Suprapubic skin (tissue), 4 donors: ENCODE measurements at regions not wholly inside any gene's neighbourhood (a gene's known extent, or its start where the extent isn't known, plus 50 kb on each side); places are given as distances from the start of the nearest gene placed in this dataset.

Experiments used
- DNase-seq, 2 donors: peaks; one replicate each; pipeline ENCODE4 v3.0.0-alpha.2; 2019; ENCODE audit warnings: low spot score in 2 of 2
- H3K27ac ChIP-seq: fragments of 200-600 bp; sonication (generic); one replicate; pipeline ENCODE4 v1.5.1; 2019
- H3K27me3 ChIP-seq: fragments of 200-600 bp; sonication (generic); one replicate; pipeline ENCODE4 v1.5.1; 2019
- H3K36me3 ChIP-seq: fragments of 200-600 bp; sonication (generic); one replicate; pipeline ENCODE4 v1.5.1; 2019
- H3K4me1 ChIP-seq: fragments of 200-600 bp; sonication (generic); one replicate; pipeline ENCODE4 v1.5.1; 2019
- H3K4me3 ChIP-seq: fragments of 200-600 bp; sonication (generic); one replicate; pipeline ENCODE4 v1.5.1; 2019; ENCODE audit warnings: mild to moderate bottlenecking
- H3K9me3 ChIP-seq: fragments of 200-600 bp; sonication (generic); one replicate; pipeline ENCODE4 v1.5.1; 2019
- EP300 ChIP-seq: sonication (generic); formaldehyde crosslinking; IDR thresholded peaks from one replicate; pipeline ENCODE4 v1.6.1; 2017; ENCODE audit warnings: antibody characterized with exemption
- POLR2A ChIP-seq, 2 donors: fragments of 450-650 bp; IDR thresholded peaks; one replicate each; pipeline ENCODE4 v1.6.1; 2017; ENCODE audit warnings: antibody characterized with exemption in 2 of 2, mild to moderate bottlenecking in 2 of 2, moderate library complexity in 2 of 2
- POLR2AphosphoS5 ChIP-seq, 3 donors: sonication (generic); formaldehyde crosslinking; IDR thresholded peaks; one replicate each; pipeline ENCODE4 v1.6.1; 2017; ENCODE audit warnings: antibody characterized with exemption in 3 of 3
- WGBS: methylation state at CpG from one replicate; pipeline ENCODE4 v1.1.5; 2018; 5-methylcytosine and 5-hydroxymethylcytosine counted together
- TF ChIP-seq, protein P1 (sequence below), 2 donors: fragments of 200-600 bp in 1 of 2; fragments of 450-650 bp in 1 of 2; sonication (generic) in 1 of 2; IDR thresholded peaks; one replicate each; pipeline ENCODE4 v1.5.1; 2016 to 2019; ENCODE audit warnings: antibody characterized with exemption in 2 of 2, mild to moderate bottlenecking in 1 of 2, moderate library complexity in 1 of 2

DNA sequence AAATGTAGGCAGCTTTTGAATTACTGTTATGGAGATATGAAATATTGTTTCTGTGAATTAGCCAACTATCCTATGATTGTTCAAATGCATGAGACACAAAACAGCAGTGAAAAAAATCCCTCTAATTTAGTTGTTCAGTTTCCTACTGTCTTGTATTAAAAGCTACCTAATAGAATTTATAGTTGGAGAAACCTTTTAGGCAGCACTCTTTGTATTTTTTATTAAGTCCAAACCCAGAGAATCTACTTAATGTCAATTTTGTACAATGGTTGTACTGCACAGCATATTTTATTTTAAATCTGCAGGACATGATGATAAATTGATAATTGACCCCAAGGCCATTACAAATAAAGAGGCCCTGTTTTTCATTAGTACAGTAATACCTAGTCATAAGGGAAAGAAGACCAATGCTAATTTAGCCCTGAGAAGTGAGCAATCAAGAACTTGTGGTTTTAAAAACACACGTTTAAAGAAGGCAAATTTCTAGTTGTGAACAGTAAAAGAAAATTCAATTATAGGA, 607.5 kb downstream of the ISL1 start:
- H3K4me1 ChIP-seq, result no peaks in the 10 kb centered on the region
- DNase-seq, result no peak
- 31% methylated on average over 1 of the region's 1 CpG for WGBS
- no peaks in the 10 kb centered on the region for H3K9me3 ChIP-seq
- H3K27ac ChIP-seq, result no peak overlapping the region
- no peaks in the 10 kb centered on the region for H3K36me3 ChIP-seq
- no peak for TF ChIP-seq POLR2A (IDR thresholded peaks at IDR 0.05)
- TF ChIP-seq, protein P1, sequence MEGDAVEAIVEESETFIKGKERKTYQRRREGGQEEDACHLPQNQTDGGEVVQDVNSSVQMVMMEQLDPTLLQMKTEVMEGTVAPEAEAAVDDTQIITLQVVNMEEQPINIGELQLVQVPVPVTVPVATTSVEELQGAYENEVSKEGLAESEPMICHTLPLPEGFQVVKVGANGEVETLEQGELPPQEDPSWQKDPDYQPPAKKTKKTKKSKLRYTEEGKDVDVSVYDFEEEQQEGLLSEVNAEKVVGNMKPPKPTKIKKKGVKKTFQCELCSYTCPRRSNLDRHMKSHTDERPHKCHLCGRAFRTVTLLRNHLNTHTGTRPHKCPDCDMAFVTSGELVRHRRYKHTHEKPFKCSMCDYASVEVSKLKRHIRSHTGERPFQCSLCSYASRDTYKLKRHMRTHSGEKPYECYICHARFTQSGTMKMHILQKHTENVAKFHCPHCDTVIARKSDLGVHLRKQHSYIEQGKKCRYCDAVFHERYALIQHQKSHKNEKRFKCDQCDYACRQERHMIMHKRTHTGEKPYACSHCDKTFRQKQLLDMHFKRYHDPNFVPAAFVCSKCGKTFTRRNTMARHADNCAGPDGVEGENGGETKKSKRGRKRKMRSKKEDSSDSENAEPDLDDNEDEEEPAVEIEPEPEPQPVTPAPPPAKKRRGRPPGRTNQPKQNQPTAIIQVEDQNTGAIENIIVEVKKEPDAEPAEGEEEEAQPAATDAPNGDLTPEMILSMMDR (IDR thresholded peaks at IDR 0.05), result no peak
- no peak for TF ChIP-seq EP300
- TF ChIP-seq POLR2AphosphoS5 (IDR thresholded peaks at IDR 0.05), result no peak
- H3K27me3 ChIP-seq, result no peaks in the 10 kb centered on the region
- no peak overlapping the region for H3K4me3 ChIP-seq

DNA sequence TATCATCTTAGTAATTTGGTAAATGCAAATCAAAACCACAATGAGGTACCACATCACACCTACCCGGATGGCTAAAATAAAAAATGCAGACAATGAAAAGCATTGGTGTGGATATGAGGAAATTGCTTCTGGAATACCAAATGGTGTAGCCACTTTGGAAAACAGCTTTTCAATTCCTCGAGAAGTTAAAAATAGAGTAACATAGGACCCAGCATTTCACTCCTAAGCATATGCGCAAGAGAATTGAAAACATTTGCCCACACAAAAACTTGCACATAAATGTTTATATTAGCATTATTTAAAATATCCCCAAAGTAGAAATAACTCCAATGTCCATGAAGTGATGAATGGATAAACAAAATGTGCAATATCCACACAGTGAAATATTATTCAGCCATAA, 608.7 kb downstream of the ISL1 start:
- no peaks in the 10 kb centered on the region for H3K9me3 ChIP-seq
- 87% methylated on average over 3 of the region's 3 CpGs for WGBS
- no peaks in the 10 kb centered on the region for H3K27me3 ChIP-seq
- TF ChIP-seq POLR2AphosphoS5 (IDR thresholded peaks at IDR 0.05) (no peak), POLR2A (IDR thresholded peaks at IDR 0.05) (no peak), EP300 (no peak)
- TF ChIP-seq, protein P1 (IDR thresholded peaks at IDR 0.05), result no peak
- no peak overlapping the region for H3K4me3 ChIP-seq
- H3K4me1 ChIP-seq, result no peaks in the 10 kb centered on the region
- no peak overlapping the region for H3K27ac ChIP-seq
- no peaks in the 10 kb centered on the region for H3K36me3 ChIP-seq
- no peak for DNase-seq

DNA sequence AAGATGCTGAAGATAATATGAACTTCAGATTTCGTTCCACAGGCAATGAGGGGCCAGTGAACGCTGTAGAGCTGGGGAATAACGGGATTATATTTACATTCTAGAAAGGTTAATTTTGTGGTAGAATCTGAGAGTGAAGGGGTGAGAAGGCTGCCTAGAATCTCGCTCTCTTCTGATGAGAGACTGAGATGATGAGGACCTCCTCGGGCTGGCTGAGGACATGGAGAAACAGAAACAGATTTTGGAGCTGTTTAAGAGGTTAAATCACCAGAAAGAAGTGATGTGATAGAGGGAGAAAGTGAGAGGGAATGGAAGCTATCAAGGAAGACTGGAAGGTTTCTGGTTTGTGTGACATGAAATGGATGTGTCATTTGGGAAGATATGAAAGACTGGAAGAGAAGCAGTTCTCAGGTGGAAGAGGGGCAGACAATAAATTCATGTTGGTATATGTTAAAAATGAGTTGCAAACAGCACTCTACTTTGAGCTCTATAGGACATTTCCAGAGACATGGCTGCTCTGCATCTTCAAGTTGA, 612.6 kb downstream of the ISL1 start:
- H3K4me1 ChIP-seq, result no peaks in the 10 kb centered on the region
- H3K27me3 ChIP-seq, result no peaks in the 10 kb centered on the region
- H3K4me3 ChIP-seq, result no peak overlapping the region
- H3K36me3 ChIP-seq, result no peaks in the 10 kb centered on the region
- WGBS, result 79% methylated on average over 5 of the region's 5 CpGs
- H3K27ac ChIP-seq, result no peak overlapping the region
- no peak for DNase-seq
- H3K9me3 ChIP-seq, result no peaks in the 10 kb centered on the region
- TF ChIP-seq POLR2AphosphoS5 (IDR thresholded peaks at IDR 0.05), result no peak
- no peak for TF ChIP-seq EP300
- TF ChIP-seq, protein P1 (IDR thresholded peaks at IDR 0.05), result no peak
- TF ChIP-seq POLR2A (IDR thresholded peaks at IDR 0.05), result no peak

DNA sequence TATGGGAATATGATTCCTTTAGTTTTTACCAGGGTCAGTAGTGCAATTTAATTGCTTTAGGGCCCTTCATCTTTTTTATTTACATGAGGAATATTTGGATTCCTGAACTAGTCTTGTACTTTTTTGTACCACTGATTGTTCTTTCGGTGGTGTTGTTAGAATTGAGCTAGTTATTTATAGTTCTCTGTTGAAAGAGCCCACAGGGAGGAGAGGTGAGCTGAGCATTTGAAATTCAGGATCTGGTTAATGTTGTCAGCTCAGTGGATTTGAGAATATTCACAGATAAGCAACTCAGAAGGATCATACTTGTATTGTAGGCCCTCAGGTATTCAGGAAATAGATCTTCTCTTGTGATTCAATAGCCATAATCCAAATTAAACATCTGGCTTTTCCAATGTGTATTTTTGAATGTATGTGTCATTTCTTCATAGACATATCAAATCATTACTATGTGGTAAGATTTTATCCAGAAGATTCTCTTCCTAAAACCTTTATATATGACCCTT, 613.2 kb downstream of the ISL1 start:
- Histone ChIP-seq H3K9me3 (no peaks in the 10 kb centered on the region), H3K27me3 (no peaks in the 10 kb centered on the region), H3K4me1 (no peaks in the 10 kb centered on the region), H3K27ac (no peak overlapping the region), H3K4me3 (no peak overlapping the region), H3K36me3 (no peaks in the 10 kb centered on the region)
- TF ChIP-seq POLR2A (IDR thresholded peaks at IDR 0.05), result no peak
- no peak for TF ChIP-seq EP300
- no peak for TF ChIP-seq POLR2AphosphoS5 (IDR thresholded peaks at IDR 0.05)
- TF ChIP-seq, protein P1 (IDR thresholded peaks at IDR 0.05), result no peak
- DNase-seq, result no peak
- 17% methylated on average over 1 of the region's 1 CpG for WGBS

DNA sequence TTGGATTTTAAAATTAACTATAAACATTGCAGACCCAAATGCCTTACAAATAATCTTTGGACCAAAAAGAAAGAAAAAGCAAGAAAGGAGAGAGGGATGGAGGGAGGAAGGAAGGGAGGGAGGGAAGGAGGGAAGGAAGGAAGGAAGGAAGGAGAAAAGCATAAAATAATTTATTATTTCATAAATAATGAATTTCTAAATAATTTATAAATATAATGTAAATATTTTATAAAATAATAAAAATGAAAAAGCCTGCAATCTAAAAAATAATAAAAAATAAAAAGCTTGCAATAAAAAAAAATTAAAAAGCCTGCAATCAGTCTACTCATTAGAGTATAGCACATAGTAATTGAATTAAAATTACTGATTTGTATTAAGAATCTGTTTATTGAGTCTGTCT, 614.3 kb downstream of the ISL1 start:
- Histone ChIP-seq H3K36me3 (no peaks in the 10 kb centered on the region), H3K9me3 (no peaks in the 10 kb centered on the region), H3K4me3 (no peak overlapping the region), H3K27me3 (no peaks in the 10 kb centered on the region), H3K4me1 (no peaks in the 10 kb centered on the region), H3K27ac (no peak overlapping the region)
- TF ChIP-seq, protein P1 (IDR thresholded peaks at IDR 0.05), result no peak
- TF ChIP-seq POLR2AphosphoS5 (IDR thresholded peaks at IDR 0.05) (no peak), EP300 (no peak), POLR2A (IDR thresholded peaks at IDR 0.05) (no peak)
- no peak for DNase-seq
